HG03432 (cell line): ENCODE measurements at regions not wholly inside any gene's neighbourhood (a gene's known extent, or its start where the extent isn't known, plus 50 kb on each side); places are given as distances from the start of the nearest gene placed in this dataset.
"Not testable (repeated sequence)": the region's sequence is repeated elsewhere in the genome, so short reads cannot be mapped to it uniquely, and the experiment has no call there.

ENCODE experiments used
- ATAC-seq: cut with Tn5 transposase; IDR thresholded peaks from one replicate; pipeline ENCODE4 v1.9.1; 2021; ENCODE audit warnings: mild to moderate bottlenecking, moderate library complexity; ENCODE audit not compliant: unreplicated experiment

DNA sequence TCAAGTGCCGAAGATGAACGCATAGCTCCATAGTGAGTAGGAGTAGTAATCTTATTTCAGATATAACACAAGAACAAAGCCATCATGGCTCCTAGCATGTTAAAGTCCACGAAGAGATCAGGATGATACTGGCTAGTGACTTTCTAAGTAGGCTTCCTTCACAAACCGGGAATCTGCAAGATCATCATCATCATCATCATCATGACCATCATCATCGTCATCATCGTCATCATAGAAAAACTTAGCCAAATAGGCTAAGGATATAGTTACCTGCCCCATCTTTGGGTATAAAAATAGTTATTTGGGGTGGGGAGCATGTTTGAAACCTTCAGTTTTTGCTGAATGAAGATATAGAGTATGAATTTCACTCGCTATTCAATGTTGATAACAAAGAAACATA, 57.9 kb downstream of the PYDC2 start:
- no peak for ATAC-seq

DNA sequence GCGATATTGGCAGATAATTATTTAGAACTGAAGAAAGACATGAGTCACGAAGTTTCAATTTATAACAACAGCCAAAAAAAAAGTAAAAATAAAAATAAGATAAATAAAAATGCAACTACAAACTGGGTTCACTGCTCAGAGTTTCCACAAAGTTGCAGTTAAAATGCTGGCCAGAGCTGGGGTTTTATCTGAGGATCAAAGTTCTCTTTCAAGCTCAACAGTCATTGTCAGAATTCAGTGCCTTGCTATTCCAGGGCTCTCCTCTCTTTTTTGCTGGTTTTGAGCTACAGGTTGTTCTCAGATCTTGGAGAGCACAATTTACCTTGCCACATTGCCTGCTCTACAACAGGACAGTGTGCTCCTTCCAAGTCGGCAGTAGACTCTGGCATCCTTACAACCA, 60.1 kb downstream of the PYDC2 start:
- ATAC-seq: no peak

DNA sequence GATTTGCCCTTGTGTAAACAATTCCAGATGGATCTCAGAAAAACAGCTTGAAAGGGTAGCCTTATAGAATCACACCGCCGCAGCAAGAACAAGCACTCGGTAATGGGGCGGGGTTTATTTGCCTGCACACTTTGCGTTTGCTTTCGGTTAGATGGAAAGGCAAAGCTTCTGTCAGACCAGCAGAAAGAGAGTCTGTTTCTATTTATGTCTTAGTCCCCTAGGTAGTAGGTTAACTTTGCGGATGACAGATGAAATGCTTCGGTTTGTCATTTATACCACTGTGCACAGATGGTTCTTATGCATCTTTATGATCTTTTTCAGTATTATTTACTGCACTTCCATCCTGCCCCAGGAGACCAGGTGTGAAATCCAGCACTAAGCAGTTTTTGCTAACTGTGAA, 62.2 kb downstream of the PYDC2 start:
- no peak for ATAC-seq

DNA sequence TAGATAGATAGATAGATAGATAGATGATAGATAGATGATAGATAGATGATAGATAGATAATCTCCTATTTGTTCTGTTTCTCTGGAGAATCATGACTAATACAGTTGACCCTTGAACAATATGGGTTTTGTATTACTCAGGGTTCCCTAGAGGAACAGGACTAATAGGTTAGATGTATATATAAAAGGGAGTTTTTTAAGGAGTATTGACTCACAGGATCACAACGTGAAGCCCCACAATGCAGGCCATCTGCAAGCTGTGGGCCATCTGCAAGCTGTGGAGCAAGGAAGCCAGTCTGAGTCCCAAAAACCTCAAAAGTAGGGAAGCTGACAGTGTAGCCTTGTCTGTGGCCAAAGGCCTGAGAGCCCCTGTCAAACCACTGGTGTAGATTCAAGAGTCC, 67.6 kb downstream of the PYDC2 start:
- ATAC-seq: no peak

DNA sequence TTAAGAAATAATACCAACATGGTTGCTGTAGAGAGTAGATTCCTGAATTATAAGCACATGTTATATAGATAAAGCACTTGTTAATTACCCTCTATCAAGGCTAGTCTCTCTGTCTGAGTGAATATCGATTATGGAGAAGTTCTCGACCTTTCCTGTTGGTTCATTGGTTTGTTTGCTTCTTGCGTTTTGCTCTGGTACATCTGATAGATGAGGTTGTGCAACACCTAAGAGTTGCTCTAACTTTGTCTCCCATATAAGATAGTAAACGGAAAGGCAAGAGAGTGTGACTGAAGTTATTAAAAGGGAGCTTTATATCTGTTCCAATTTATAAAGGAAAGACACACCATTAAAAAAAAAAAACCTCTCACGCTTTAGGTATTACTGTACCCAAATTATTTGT, 69.0 kb downstream of the PYDC2 start:
- no peak for ATAC-seq

DNA sequence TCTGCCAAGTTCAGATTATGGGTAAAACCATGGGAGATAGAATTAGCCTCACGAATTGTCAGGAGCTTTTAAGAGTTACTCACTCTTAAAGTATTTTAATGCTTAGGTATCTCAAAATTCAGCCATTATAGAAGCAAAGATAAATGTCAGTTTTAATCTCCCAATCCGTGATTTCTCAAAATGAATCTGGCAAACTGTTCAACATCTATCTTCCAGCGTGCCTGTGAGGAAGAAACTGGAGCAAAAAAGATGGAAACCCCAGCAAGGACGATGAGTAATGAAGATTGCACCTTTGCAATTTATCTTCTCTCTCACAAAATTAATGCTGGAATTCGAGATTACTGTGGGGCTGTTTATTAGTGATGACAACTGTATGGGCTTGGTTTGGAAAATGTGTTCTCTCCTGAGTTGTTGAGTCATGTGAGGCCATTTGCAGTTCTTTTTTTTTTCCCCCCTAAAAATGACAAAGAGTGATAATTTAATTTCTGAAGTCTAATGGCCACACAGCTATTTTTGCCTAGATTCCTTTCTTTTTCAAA, 70.5 kb downstream of the PYDC2 start:
- no peak for ATAC-seq

DNA sequence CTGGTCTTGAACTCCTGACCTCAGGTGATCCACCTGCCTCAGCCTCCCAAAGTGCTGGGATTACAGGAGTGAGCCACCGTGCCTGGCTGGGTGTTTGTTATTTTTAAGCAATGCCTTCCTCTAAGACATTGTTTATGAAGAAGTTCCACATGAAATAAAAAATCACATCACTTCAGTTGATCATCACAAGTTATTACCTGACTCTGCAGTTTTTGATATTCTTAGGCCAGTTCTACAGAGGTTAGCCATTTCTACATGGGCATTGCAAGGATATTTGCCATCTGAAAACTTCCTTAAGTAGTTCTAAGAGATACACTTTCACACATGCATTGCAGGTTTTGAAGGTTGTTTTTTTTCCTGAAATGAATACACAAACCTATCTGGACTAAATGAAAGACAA, 82.1 kb downstream of the PYDC2 start:
- ATAC-seq: no peak

DNA sequence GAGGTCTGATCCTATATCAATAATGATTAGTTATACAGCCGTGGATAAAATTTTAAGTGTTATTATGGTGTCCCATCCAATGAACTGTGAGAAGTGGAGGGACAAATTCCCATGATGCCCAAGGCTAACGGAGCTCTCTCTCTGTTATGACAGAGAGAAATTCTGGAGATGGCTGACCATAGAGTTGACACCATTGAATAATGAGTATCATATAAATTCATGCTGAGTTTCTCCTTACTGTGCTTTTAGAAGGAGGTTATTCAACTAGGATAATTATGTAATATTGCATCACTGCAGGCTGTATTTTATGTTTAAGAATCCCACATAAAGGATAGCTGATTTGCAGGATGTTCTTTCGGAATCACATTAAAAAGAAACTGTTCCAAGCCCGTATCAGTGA, 82.9 kb downstream of the PYDC2 start:
- no peak for ATAC-seq

DNA sequence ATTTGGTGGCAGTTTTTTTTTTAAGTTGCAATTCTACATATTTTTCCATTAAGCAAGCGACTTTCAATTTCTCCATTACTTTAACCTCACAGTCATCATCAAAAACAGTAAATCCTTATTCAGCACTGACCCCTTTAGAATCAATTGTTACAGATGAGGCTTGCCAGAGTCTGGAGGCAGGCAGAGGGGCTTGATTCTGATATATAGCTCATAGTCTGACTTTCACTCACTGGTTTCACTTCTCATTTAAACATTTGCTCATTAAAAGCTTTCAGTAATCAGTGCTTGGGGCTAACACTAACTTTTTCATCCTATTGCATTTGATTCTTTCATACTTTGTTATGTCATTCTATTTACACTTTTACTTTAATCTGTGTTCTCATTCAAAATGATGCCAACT, 88.4 kb downstream of the PYDC2 start:
- ATAC-seq: no peak

DNA sequence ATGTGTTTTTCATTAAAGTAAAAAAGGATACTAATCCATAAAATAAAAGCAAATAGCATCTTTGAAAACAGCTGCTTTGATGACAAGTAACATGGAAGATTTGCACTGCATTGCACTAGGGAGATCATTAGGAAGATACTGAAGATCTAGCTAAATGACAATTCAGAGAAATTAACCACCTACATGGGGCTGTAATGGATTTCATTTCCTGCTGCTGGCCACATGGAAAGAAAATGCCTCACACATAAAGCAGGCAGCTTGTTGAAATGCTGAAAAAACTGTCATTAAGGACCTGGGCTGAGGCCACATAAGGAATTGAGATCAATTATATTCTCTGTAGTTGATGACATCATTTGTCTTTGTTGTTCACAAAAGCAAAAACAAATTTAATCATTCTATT, 94.1 kb downstream of the PYDC2 start:
- no peak for ATAC-seq

DNA sequence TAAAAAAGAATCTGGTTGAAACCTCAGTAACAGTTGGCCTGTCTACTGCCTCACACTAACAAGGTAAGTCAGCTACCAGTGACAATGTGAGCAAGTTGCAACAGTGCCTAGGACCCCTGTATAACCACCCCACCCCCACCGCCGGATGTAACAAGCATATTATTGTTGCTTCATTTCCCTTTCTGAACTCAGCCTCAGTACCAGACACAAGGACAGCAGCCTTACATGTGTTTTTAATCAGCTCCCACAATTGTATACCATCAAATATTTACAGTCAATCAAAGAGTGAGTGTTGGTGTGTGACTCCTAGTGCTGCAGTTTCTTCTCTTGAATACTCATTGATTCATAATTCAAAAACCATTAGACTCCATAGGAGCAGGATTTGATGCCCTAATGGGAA, 96.4 kb downstream of the PYDC2 start:
- no peak for ATAC-seq

DNA sequence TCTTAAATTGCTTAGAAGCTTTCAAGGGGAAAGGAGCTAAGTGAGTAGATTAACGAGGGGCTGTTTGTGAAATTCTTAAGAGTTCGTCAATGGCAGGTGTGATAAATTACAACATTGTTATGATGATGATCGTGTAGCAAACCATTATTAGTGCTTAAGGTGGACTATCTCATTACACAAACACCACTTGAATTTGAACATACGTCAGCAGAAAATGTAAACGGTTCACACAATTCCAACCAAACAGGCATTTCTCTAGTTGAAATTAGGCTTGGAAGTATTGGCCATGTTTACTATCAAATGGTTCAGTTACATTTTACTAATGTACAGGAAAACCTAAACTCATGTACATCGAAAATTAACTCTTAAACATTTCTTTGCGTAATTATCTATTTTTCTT, 102.8 kb downstream of the PYDC2 start:
- no peak for ATAC-seq

DNA sequence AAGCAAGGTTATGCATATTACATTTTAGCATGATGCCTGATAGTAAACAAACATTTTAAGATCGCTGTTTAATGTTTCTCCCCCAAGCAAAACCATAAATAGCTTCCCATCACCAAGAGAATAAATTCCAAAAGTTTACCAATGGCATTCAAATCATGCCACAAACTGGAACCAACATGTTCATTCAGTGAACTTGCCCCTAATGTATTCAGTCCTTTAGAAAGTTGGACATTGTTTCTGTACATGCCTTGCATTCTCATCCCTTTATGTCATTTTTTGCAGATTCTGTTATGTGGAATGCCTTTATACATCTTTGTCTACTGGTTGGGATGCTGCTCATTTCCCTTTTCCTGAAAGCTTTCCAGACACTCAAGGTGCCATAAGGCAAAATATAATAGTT, 105.5 kb downstream of the PYDC2 start:
- no peak for ATAC-seq

DNA sequence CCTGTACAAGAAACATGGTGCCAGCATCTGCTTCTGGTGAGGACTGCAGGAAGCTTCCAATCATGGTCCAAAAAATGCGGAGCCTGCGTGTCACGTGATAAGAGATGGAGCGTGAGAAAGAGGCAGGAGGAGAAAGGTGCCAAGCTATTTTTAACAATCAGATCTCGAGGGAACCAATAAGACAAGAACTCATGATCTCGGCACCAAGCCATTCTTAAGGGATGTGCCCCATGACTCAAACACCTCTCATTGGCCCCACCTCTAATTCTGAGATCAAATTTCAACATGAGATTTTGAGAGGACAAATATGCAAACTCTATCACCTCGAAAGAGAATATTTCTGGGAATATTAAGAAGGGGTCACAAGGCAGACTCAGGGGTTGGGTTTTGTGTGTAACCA, 107.2 kb downstream of the PYDC2 start:
- no peak for ATAC-seq

DNA sequence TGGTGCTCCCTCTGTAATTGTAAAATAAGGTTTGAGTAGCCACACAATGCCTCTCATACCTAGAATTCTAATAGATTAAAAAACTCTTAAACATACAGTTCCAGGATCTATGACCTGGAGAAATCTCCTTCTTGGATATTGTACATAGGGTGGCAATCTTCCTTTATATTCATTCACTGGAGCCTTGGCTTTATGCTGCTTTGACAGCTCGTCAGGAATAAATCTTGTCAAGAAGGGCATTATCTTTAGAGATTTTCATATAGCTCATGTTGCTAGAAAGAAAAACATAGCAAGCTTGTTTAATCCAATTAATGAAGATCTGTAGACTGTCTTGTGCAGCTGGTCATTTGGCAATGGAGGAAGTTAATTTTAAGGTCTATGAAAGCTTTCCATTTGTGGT, 131.1 kb downstream of the PYDC2 start:
- no peak for ATAC-seq

DNA sequence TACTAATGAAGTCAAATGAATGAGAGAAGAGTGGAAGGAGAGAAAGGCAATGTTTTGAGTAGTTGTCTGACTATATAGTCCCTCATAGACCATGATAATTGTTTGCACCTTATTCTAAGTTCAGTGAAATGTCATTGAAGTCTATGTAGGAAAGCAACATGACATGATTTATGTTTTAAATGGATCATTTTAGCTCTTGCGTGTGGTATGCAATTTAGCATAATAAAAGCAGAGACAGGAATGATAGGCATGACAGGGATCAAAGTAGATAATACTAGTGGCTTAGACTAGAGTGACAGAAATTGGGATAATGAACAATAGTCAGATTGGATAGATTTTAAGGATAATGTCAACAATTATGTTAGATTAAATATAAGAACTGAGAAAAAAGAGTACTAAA, 132.5 kb downstream of the PYDC2 start:
- no peak for ATAC-seq

DNA sequence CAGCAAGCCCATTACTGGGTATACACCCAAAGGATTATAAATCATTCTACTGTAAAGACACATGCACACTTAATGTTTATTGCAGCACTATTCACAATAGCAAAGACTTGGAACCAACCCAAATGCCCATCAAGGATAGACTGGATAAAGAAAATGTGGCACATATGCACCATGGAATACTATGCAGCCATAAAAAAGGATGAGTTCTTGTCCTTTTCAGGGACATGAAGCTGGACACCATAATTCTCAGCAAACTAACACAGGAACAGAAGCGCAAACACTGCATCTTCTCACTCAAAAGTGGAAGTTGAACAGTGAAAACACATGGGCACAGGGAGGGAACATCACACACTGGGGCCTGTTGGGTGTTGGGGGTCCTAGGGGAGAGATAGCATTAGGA, 154.5 kb downstream of the PYDC2 start:
- not testable (repeated sequence) for ATAC-seq

DNA sequence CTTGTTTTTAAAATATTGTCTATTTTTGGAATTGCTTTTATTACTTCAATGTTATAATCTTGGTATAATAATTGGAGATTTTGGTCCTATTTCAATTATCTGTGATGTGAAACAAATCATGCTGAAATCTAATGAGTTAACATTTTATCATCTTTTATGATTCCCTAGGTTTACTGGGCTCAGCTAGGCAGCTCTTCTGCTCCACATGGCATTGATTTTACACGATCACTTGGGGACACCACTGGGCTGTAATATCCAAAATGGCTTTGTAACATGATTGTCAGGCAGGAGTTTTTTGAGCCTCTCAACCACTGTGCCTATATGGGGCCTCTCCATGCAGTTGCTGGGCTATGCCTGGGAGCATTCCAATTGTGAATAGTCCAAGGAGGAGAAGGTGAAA, 163.3 kb downstream of the PYDC2 start:
- no peak for ATAC-seq

DNA sequence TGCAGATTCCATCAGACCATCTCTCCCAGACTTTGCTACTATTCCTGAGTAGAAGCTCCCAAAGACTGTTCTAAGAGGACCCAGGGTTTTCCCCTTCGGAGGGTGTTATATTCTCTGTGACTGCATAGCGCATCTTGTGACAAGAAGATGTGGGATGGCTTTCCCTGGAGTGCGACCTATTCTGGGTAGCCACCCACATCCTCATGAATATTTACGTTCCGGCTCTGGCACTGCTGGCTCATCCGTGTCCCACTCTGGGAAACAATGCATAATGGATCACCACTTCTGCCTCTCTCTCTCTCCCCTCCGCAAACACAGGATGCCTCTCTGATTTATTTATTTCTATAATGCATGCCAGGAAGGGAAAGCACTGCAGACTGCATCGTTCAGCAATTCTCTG, 166.1 kb downstream of the PYDC2 start:
- ATAC-seq: no peak

DNA sequence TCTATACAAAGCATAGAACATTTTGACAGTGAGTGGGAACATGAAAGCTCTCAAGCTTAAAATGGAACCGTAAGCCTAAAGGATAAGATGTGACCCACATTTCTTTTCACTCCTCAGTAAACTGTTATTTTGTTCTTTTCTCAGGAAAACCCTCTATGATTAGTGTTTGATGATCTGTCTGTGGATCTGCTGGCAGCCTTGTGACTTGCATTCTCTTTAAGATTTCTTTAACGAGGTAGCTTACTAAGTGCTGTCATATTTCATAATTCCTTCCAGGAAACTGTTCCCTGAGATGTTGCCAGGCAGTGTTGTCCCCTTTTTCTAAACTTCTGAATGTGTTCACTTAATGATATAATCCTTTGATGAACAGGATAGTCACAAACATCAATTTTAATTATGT, 167.6 kb downstream of the PYDC2 start:
- no peak for ATAC-seq

DNA sequence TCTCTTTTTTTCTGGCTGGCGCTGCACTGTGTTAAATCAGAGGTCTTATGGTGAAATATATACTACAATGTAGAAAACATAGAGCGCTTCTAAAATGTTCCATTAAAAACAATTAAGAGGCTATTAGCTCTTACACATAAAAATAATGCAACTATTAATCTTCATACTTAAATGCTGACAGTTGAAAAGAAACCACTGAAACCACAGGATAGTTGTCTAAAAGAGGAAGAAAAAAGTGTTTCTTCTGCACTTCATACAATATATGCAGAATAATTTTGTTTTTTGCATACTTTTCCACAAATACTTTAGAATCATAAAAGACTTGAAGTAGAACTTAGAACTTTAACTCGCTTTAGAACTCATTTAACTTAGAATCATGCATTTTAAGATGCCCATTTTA, 170.5 kb downstream of the PYDC2 start:
- ATAC-seq: no peak

DNA sequence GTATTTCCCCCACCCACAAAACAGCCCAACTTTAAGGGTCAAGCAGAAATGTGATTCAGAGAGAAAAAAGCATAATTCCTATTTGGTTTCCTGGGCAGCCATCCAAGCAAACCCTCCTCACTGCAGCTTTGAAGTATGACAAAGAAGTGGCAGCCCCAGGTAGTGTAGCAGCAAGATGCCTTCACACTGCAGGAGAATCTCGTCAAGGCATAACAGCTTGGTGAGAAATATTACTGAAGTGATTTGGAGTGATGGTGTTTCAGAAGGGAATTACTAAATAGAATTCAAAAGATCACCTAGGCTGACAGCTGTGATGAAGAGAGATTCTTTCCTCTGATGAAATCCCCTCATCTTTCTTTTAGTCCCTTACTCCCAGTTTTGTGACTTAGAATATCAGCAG, 173.9 kb downstream of the PYDC2 start:
- ATAC-seq: no peak

DNA sequence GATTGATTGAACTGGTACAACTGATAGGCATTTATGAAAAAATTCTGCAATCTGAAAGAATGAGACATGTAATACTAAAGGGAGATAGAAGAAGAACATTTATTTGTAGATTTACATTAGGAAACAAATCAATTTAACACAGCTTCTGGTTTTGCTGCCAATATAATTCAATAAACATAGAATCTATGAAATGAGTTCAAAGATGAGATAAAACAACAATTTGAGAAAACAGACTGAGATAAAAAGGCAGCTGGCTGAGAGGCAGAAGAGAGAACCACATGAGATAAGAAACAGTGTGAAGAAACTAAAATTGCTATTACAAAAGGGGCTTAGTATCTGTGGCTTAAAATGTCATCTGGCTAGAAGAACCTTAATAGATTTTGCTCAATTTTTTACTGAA, 176.6 kb downstream of the PYDC2 start:
- no peak for ATAC-seq

DNA sequence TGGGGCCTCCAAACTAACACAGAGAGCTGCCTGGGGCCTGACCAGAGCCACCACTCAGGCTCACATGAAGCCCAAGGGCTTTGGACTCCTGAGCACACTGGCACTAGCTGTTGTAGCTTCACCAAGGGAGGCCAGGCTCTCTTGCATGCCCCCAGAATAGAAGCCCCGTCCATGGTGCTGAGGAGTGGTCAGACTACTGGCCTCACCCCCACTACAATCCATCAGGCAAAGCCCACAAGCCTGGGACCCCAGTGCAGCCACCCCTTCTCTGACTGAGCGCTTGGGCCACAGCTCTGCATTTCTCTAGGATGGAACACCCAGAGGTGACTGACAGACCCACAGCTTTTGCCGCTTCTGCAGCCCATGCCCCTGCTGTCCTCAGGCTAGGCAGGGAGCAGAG, 180.8 kb downstream of the PYDC2 start:
- no peak for ATAC-seq
